ENCODE measurements at regions not wholly inside any gene's neighbourhood (a gene's known extent, or its start where the extent isn't known, plus 50 kb on each side); places are given as distances from the start of the nearest gene placed in this dataset.

GRCh38 chr12:115308918-115309317 is 624.9 kb upstream of the TBX3 start:
- peaks cover 5% of the 10 kb centered on the region for H3K27me3 ChIP-seq (ENCODE audit: insufficient read depth, low read depth, severe bottlenecking)
- no peak overlapping the region for H3K27ac ChIP-seq
- no peak for DNase-seq
- H3K4me3 ChIP-seq (ENCODE audit: low read depth, low read length), result no peak overlapping the region
- no peaks in the 10 kb centered on the region for H3K36me3 ChIP-seq
- TF ChIP-seq, protein P1, sequence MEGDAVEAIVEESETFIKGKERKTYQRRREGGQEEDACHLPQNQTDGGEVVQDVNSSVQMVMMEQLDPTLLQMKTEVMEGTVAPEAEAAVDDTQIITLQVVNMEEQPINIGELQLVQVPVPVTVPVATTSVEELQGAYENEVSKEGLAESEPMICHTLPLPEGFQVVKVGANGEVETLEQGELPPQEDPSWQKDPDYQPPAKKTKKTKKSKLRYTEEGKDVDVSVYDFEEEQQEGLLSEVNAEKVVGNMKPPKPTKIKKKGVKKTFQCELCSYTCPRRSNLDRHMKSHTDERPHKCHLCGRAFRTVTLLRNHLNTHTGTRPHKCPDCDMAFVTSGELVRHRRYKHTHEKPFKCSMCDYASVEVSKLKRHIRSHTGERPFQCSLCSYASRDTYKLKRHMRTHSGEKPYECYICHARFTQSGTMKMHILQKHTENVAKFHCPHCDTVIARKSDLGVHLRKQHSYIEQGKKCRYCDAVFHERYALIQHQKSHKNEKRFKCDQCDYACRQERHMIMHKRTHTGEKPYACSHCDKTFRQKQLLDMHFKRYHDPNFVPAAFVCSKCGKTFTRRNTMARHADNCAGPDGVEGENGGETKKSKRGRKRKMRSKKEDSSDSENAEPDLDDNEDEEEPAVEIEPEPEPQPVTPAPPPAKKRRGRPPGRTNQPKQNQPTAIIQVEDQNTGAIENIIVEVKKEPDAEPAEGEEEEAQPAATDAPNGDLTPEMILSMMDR (IDR thresholded peaks at IDR 0.05; ENCODE audit: low read depth, low read length), result no peak
- H3K9me3 ChIP-seq (ENCODE audit: severe bottlenecking), result no peaks in the 10 kb centered on the region

DNA sequence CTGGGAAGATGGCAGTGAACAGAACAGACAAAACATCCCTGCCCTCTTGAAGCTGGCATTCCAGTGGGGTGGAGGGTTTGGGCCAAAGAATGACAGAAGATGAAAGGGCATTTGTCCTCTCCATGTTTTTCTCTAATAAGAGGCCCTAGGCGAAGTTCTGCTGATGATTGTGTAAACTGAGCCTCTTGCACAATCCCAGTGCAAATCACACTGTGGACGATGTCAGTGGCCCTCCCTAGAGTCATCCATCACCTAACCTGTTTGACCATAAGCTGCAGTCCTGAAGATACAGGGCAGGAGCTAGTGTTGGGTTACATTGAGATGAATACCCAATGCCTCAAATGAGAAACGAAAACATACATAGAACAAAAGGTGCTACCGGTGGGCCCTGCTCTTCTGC is 622.4 kb upstream of the TBX3 start:
- H3K4me3 ChIP-seq (ENCODE audit: low read depth, low read length), result no peak overlapping the region
- no peak overlapping the region for H3K27ac ChIP-seq
- no peaks in the 10 kb centered on the region for H3K9me3 ChIP-seq (ENCODE audit: severe bottlenecking)
- DNase-seq, result no peak
- H3K27me3 ChIP-seq (ENCODE audit: insufficient read depth, low read depth, severe bottlenecking), result no peaks in the 10 kb centered on the region
- H3K36me3 ChIP-seq, result no peaks in the 10 kb centered on the region
- TF ChIP-seq, protein P1 (IDR thresholded peaks at IDR 0.05; ENCODE audit: low read depth, low read length), result no peak

DNA sequence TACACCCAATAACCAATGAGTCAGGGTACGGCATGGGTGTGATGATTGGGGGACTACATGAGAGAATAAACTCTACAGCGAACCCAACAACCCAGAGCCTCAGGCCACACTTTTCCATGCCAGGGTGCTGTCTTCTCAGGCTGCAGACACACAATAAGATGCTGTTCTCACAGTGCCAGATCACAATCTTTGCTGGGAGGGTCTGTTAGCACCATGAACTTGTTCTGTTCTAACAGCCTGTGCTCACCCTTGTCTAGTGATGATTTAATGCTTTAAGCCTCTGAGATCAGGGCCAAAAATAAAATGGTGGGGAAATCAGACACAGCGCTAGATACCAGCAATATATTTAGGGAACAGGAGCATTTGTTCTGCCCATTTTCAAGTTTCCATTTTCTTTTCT is 621.9 kb upstream of the TBX3 start:
- no peak for DNase-seq
- Histone ChIP-seq H3K36me3 (no peaks in the 10 kb centered on the region), H3K27me3 (ENCODE audit: insufficient read depth, low read depth, severe bottlenecking) (no peaks in the 10 kb centered on the region), H3K9me3 (ENCODE audit: severe bottlenecking) (no peaks in the 10 kb centered on the region), H3K27ac (no peak overlapping the region), H3K4me3 (ENCODE audit: low read depth, low read length) (no peak overlapping the region)
- TF ChIP-seq, protein P1 (IDR thresholded peaks at IDR 0.05; ENCODE audit: low read depth, low read length), result no peak

GRCh38 chr12:115305275-115305674 is 621.3 kb upstream of the TBX3 start:
- TF ChIP-seq, protein P1 (IDR thresholded peaks at IDR 0.05; ENCODE audit: low read depth, low read length), result no peak
- DNase-seq, result no peak
- no peak overlapping the region for H3K27ac ChIP-seq
- H3K4me3 ChIP-seq (ENCODE audit: low read depth, low read length), result no peak overlapping the region
- no peaks in the 10 kb centered on the region for H3K9me3 ChIP-seq (ENCODE audit: severe bottlenecking)
- no peaks in the 10 kb centered on the region for H3K27me3 ChIP-seq (ENCODE audit: insufficient read depth, low read depth, severe bottlenecking)
- H3K36me3 ChIP-seq, result no peaks in the 10 kb centered on the region

GRCh38 chr12:115303723-115304309 is 619.8 kb upstream of the TBX3 start:
- no peak overlapping the region for H3K27ac ChIP-seq
- H3K27me3 ChIP-seq (ENCODE audit: insufficient read depth, low read depth, severe bottlenecking), result no peaks in the 10 kb centered on the region
- H3K9me3 ChIP-seq (ENCODE audit: severe bottlenecking), result no peaks in the 10 kb centered on the region
- no peaks in the 10 kb centered on the region for H3K36me3 ChIP-seq
- H3K4me3 ChIP-seq (ENCODE audit: low read depth, low read length), result no peak overlapping the region
- TF ChIP-seq, protein P1 (IDR thresholded peaks at IDR 0.05; ENCODE audit: low read depth, low read length), result no peak
- no peak for DNase-seq

GRCh38 chr12:115297445-115297844 is 613.5 kb upstream of the TBX3 start:
- Histone ChIP-seq H3K27ac (no peak overlapping the region), H3K36me3 (no peaks in the 10 kb centered on the region), H3K27me3 (ENCODE audit: insufficient read depth, low read depth, severe bottlenecking) (no peaks in the 10 kb centered on the region), H3K4me3 (ENCODE audit: low read depth, low read length) (no peak overlapping the region), H3K9me3 (ENCODE audit: severe bottlenecking) (no peaks in the 10 kb centered on the region)
- TF ChIP-seq, protein P1 (IDR thresholded peaks at IDR 0.05; ENCODE audit: low read depth, low read length), result no peak
- DNase-seq, result no peak

Data from WERI-Rb-1 (cell line).